ENCODE measurements at regions not wholly inside any gene's neighbourhood (a gene's known extent, or its start where the extent isn't known, plus 50 kb on each side); places are given as distances from the start of the nearest gene placed in this dataset.

DNA sequence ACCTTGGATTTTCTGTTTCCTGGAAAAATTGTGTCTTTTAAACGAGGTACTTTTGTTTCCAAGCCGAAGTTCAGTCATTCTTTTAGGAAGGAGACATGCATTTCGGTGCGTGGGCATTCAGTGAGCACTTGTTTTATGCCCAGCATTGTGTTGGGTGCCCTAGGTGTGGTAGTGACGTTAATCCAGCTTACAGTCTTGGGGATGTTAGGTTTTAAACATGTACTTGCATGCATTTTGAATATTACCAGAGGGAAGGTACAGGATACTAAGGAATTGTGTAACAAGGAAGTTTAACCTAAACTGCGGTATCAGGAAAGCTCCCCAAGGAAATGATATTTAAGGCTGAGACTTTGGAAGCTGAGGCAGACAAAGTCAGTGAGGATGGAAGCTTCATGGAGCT lies 66.3 kb downstream of the ARHGAP35 start:
- H3K27ac Mint-ChIP-seq, result no peak overlapping the region
- no peak for DNase-seq
- peaks cover 41% of the 10 kb centered on the region for H3K4me1 Mint-ChIP-seq
- peaks cover 9% of the 10 kb centered on the region for H3K36me3 Mint-ChIP-seq (ENCODE audit: low read depth)
- CTCF ChIA-PET, result interaction anchor here (0.6 to 2.0 kb wide), 4 partner anchors 13 to 40 kb away, joined by 3 to 7 read pairs (median 4); no protein-coding TSS in a partner anchor
- H3K4me3 Mint-ChIP-seq, result no peak overlapping the region
- POLR2A ChIA-PET, result no interaction called here
- no peaks in the 10 kb centered on the region for H3K9me3 Mint-ChIP-seq
- H3K27me3 Mint-ChIP-seq, result no peaks in the 10 kb centered on the region

GRCh38 chr19:46927893-46928292 lies 67.1 kb downstream of the ARHGAP35 start:
- ChIA-PET POLR2A (no interaction called here), CTCF (interaction anchor here (0.9 to 2.0 kb wide), 5 partner anchors 12 to 39 kb away, joined by 3 to 7 read pairs (median 4); no protein-coding TSS in a partner anchor)
- H3K9me3 Mint-ChIP-seq, result no peaks in the 10 kb centered on the region
- no peak overlapping the region for H3K27ac Mint-ChIP-seq
- peaks cover 39% of the 10 kb centered on the region for H3K4me1 Mint-ChIP-seq
- DNase-seq, result no peak
- no peak overlapping the region for H3K4me3 Mint-ChIP-seq
- peaks cover 2% of the 10 kb centered on the region for H3K36me3 Mint-ChIP-seq (ENCODE audit: low read depth)
- H3K27me3 Mint-ChIP-seq, result no peaks in the 10 kb centered on the region

GRCh38 chr19:46928951-46929350 lies 68.2 kb downstream of the ARHGAP35 start:
- H3K36me3 Mint-ChIP-seq (ENCODE audit: low read depth), result peaks cover 1% of the 10 kb centered on the region
- H3K4me3 Mint-ChIP-seq, result no peak overlapping the region
- no peaks in the 10 kb centered on the region for H3K27me3 Mint-ChIP-seq
- ChIA-PET POLR2A (no interaction called here), CTCF (interaction anchor here (0.6 to 1.0 kb wide), 2 partner anchors 17 to 43 kb away, joined by 3 to 5 read pairs; no protein-coding TSS in a partner anchor)
- H3K9me3 Mint-ChIP-seq, result no peaks in the 10 kb centered on the region
- H3K27ac Mint-ChIP-seq, result no peak overlapping the region
- H3K4me1 Mint-ChIP-seq, result peaks cover 45% of the 10 kb centered on the region
- DNase-seq, result no peak

DNA sequence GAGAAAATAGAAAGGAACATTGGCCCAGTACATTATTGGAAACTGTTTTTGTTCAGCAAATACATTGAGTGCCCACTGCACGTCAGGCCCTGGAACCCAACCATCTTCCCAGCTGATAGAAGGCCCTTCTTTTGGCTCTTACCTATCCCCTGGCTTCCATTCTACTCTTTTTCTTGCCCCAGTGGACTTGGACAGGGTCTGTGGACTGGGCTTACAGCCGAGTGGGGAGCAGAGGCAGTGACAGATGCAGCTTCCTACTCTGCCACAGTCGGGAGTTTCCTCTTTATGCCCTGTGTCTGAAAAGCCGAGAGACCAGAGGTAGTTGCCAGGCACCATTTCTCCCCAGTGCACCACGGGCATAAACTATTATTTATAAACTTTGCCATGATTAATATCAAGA lies 70.4 kb downstream of the ARHGAP35 start:
- CTCF ChIA-PET, result no interaction called here
- Mint-ChIP-seq H3K27me3 (no peaks in the 10 kb centered on the region), H3K4me1 (peaks cover 43% of the 10 kb centered on the region), H3K36me3 (ENCODE audit: low read depth) (no peaks in the 10 kb centered on the region), H3K27ac (no peak overlapping the region), H3K9me3 (no peaks in the 10 kb centered on the region), H3K4me3 (no peak overlapping the region)
- POLR2A ChIA-PET, result no interaction called here
- no peak for DNase-seq

GRCh38 chr19:46932346-46932745 lies 71.5 kb downstream of the ARHGAP35 start:
- ChIA-PET POLR2A (interaction anchor here (0.5 kb wide), 1 partner anchor 10 kb away, joined by 4 read pairs; no protein-coding TSS in a partner anchor), CTCF (interaction anchor here (0.6 kb wide), 1 partner anchor 552 kb away, joined by 3 read pairs; no protein-coding TSS in a partner anchor)
- Mint-ChIP-seq H3K4me3 (no peak overlapping the region), H3K27me3 (no peaks in the 10 kb centered on the region), H3K36me3 (ENCODE audit: low read depth) (peaks cover 3% of the 10 kb centered on the region), H3K4me1 (peaks cover 45% of the 10 kb centered on the region), H3K27ac (no peak overlapping the region), H3K9me3 (no peaks in the 10 kb centered on the region)
- DNase-seq, result no peak

GRCh38 chr19:46935066-46935663 lies 74.4 kb downstream of the ARHGAP35 start:
- Mint-ChIP-seq H3K4me1 (peaks cover 38% of the 10 kb centered on the region), H3K4me3 (peak overlapping the region; percentile 9), H3K27me3 (no peaks in the 10 kb centered on the region), H3K9me3 (no peaks in the 10 kb centered on the region), H3K36me3 (ENCODE audit: low read depth) (peaks cover 10% of the 10 kb centered on the region), H3K27ac (peak overlapping the region; percentile 46)
- CTCF ChIA-PET, result interaction anchor here (0.8 kb wide), 1 partner anchor 79 kb away, joined by 3 read pairs; no protein-coding TSS in a partner anchor
- POLR2A ChIA-PET, result no interaction called here
- DNase-seq, result no peak

DNA sequence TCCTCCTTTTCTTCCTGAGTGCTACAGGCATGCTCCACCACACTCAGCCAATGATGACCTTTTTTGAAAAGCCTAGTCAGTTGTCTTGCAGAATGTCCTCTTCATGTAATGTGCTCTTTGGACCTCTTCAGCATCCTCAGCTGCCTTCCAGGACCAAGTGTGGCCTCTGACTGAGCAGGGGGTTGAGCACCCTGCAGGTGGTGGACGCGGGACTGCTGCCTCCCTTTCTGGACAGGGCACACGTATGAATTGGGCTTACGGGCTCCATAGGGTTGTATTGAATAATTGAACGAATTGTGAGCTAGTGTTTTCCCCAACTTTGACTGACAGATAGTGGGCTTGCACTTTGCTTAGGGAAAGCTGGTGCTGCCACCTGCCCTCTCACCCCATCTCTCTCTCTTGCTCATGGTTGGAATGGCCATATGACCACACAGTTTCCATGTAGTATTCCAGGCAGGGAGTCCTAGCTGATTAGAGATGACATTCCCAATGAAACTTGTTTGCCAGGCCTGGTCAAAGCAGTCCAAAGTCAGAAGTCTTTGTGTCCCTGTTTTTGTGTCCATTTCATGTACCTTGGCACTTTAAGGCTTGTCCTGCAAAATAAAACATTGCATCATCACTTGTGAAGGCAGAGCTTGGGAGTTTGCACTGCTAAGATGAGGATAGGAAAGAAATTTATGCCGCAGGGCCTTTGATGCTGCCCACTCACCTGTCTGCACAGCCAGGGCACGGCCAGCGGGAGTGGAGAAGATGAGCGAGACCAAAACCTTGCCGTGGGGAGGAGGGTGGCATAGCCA lies 76.3 kb upstream of the NPAS1 start:
- POLR2A ChIA-PET, result interaction anchor here (0.8 kb wide), 1 partner anchor 11 kb away, joined by 4 read pairs; no protein-coding TSS in a partner anchor
- H3K36me3 Mint-ChIP-seq (ENCODE audit: low read depth), result peaks cover 9% of the 10 kb centered on the region
- H3K9me3 Mint-ChIP-seq, result no peaks in the 10 kb centered on the region

DNA sequence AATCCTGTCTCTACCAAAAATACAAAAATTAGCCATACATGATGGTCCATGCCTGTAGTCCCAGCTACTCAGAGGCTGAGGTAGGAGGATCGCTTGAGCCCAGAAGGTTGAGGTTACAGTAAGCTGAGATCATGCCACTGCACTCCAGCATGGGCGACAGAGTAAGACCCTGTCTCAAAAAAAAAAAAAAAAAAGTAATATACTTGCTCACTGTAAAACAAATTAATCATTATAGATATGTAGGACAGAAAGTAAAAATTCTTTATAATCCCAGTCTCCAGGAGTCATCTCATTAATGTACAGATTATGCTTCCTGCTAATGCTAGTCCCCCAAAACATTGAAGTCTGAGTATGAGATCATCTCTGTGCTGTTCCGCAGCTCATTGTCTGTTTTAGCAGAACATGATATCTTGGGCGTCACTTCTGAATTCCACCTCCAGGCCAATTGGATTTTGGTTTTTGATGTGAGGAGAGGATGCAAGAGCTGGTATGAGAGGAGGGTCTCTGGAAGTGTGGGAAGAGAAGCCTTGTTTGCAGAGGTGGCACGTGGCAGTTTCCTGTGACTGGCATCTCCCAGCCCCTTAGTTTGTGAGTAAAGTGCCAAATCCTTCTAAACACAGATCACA lies 75.4 kb upstream of the NPAS1 start:
- H3K36me3 Mint-ChIP-seq (ENCODE audit: low read depth), result peaks cover 10% of the 10 kb centered on the region
- H3K27ac Mint-ChIP-seq, result no peak overlapping the region
- no peaks in the 10 kb centered on the region for H3K27me3 Mint-ChIP-seq
- POLR2A ChIA-PET, result no interaction called here
- no peak for DNase-seq
- H3K9me3 Mint-ChIP-seq, result no peaks in the 10 kb centered on the region
- H3K4me3 Mint-ChIP-seq, result no peak overlapping the region
- peaks cover 11% of the 10 kb centered on the region for H3K4me1 Mint-ChIP-seq
- CTCF ChIA-PET, result interaction anchor here (0.5 to 1.4 kb wide), 6 partner anchors 8 to 715 kb away, joined by 3 to 4 read pairs (median 3); no protein-coding TSS in a partner anchor

More for the DNA sequence above, 76.3 kb upstream of the NPAS1 start:
- Mint-ChIP-seq H3K27me3 (no peaks in the 10 kb centered on the region), H3K4me1 (peaks cover 11% of the 10 kb centered on the region), H3K27ac (peak overlapping the region; percentile 58), H3K4me3 (no peak overlapping the region)
- DNase-seq, result no peak
- CTCF ChIA-PET, result no interaction called here

DNA sequence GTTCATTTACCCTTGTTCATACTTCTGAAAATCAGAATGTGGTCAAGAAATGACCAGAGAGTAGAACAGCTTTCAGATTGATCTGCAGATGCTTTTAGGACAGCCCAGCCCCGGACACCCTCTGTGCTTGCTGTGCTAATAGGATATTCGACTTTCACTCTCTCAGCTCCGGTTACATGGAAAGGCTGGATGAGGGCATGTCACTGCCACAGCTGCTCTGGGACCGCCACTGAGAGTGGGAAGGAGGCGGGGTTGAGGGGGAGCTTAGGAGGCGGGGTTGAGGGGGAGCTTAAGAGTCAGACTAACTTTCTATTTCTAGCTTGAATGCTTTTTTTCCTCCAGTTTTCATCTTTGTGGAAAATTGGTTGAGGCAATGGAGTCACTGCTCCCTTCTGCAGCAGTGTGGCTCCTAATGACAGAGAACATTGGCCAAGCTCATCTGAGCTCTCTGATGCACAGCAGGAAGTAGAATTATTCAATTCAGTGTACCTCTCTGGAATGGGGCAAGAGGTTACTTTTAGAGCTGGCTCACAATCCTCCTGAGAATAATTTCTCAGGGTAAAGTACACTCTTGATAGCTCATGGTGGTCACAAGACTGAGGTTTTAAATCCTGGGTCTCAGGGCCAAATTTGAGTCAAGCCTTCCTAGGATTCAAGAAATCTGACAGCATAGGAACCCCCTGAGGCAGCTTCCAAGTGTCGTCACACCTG lies 74.6 kb upstream of the NPAS1 start:
- H3K9me3 Mint-ChIP-seq, result no peaks in the 10 kb centered on the region
- POLR2A ChIA-PET, result interaction anchor here (0.6 kb wide), 1 partner anchor 87 kb away, joined by 4 read pairs; no protein-coding TSS in a partner anchor
- CTCF ChIA-PET, result interaction anchor here (0.5 to 1.4 kb wide), 6 partner anchors 9 to 714 kb away, joined by 3 to 4 read pairs (median 3); no protein-coding TSS in a partner anchor
- no peak overlapping the region for H3K27ac Mint-ChIP-seq
- H3K4me3 Mint-ChIP-seq, result no peak overlapping the region
- no peak for DNase-seq
- no peaks in the 10 kb centered on the region for H3K27me3 Mint-ChIP-seq
- H3K36me3 Mint-ChIP-seq (ENCODE audit: low read depth), result peaks cover 7% of the 10 kb centered on the region
- H3K4me1 Mint-ChIP-seq, result peaks cover 13% of the 10 kb centered on the region

DNA sequence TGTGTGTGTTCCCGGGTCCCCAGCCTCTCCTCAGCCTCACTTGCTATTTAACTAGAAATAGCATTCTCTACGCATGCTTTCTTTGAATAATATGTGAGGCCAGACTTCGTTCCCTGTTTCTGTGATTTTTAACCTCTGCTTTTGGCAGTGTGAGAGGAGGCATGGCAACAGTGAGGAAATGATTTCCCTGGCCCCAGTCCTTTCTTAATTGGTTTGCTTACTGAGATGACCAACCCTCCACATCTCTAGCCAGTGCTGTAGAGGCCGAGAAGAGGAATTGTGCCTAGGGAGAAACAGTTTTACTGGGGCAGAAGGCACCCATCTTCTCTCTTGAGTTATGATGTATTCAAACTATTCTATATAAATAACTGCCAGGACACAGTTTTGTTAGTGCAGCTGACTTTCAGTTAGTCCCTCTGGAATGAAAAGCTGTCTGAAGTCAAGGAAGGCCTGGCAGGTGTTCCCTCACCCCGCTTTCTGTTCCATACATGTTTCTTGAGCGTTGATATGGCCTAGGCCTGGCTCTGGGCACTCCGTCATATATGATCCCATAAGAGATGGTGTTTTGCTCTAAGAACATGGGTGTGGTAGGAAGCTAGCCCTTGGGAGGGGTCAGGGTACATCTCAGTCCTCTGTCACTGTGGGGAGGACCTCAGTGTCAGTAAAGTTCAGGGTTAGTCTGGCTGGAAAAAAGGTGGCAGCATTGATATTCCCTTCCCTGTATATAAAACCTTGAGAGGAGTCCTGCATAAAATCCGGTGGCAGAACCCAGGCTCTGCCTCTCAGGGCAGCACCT lies 73.7 kb upstream of the NPAS1 start:
- Mint-ChIP-seq H3K27me3 (no peaks in the 10 kb centered on the region), H3K9me3 (no peaks in the 10 kb centered on the region), H3K4me3 (no peak overlapping the region), H3K36me3 (ENCODE audit: low read depth) (peaks cover 10% of the 10 kb centered on the region), H3K27ac (peak overlapping the region; percentile 16), H3K4me1 (peaks cover 21% of the 10 kb centered on the region)
- DNase-seq, result no peak
- ChIA-PET CTCF (interaction anchor here (0.6 to 1.4 kb wide), 3 partner anchors 10 to 173 kb away, joined by 3 to 4 read pairs (median 3); no protein-coding TSS in a partner anchor), POLR2A (no interaction called here)

DNA sequence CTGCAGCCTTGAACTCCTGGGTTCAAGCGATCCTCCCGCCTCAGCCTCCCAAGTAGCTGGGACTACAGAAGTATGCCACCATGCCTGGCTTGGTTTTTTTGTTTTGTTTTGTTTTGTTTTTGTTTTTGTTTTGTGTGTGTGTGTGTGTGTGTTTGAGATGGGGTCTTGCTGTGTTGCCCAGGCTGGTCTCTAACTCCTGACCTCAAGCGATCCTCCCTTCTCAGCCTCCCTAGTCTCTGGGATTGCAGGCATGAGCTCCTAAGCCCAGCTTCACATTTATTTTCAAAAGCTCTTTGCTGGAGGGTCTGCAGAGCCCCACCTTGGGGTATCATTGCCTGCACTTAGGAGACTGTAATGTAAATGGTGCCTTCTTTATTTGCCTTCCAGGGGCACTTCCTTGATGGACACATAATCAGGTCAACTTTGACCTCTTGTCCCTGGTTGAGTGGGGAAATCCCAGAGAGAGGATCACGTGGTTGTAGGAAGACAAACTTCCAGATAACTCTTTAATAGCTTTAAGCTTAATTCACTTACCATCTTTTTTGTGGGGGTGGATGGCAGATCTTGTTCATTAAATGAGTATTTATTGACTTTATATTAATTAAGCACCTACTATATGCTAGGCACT lies 72.9 kb upstream of the NPAS1 start:
- Mint-ChIP-seq H3K27me3 (no peaks in the 10 kb centered on the region), H3K27ac (no peak overlapping the region), H3K9me3 (no peaks in the 10 kb centered on the region), H3K4me3 (no peak overlapping the region), H3K4me1 (peaks cover 29% of the 10 kb centered on the region), H3K36me3 (ENCODE audit: low read depth) (peaks cover 12% of the 10 kb centered on the region)
- ChIA-PET POLR2A (no interaction called here), CTCF (interaction anchor here (0.6 to 1.2 kb wide), 3 partner anchors 20 to 174 kb away, joined by 3 to 4 read pairs (median 3); no protein-coding TSS in a partner anchor)
- DNase-seq, result no peak

All from activated CD4-positive, alpha-beta T cell treated with anti-CD3 and anti-CD28 coated beads, Interleukin-2, amount 10 ng/mL, durations not matched to agents 7 days and 5 days (primary cell).